ENCODE measurements at regions not wholly inside any gene's neighbourhood (a gene's known extent, or its start where the extent isn't known, plus 50 kb on each side); places are given as distances from the start of the nearest gene placed in this dataset.

GRCh38 chr7:156139633-156140032 lies 327.4 kb upstream of the SHH start:
- no peak for TF ChIP-seq CTCF (IDR thresholded peaks at IDR 0.05)
- TF ChIP-seq POLR2AphosphoS5 (IDR thresholded peaks at IDR 0.05; ENCODE audit: low read depth, low read length) = no peak
- no peak for TF ChIP-seq TCF7L2 (IDR thresholded peaks at IDR 0.05; ENCODE audit: low read depth, low read length)

Measured in Panc1 (cell line).